Panc1 (cell line): ENCODE measurements at regions not wholly inside any gene's neighbourhood (a gene's known extent, or its start where the extent isn't known, plus 50 kb on each side); places are given as distances from the start of the nearest gene placed in this dataset.

ENCODE experiments used
- ATAC-seq: fragments of 200-7000 bp; cut with Tn5 transposase; 2 replicates; pipeline ENCODE4 v1.9.1; 2020; ENCODE audit warnings: mild to moderate bottlenecking, moderate library complexity
- BruUV-seq: library from RNA; stranded (reverse); fragments of 400-500 nt; replicated peaks from 2 replicates; lab custom pipeline; 2021; lab: Mats Ljungman, UMichigan
- CTCF ChIA-PET: fragments of 300-600 bp; sonication (Branson Sonifier 250); formaldehyde crosslinking; loops from one replicate; lab custom pipeline; 2022; ENCODE audit warnings: antibody characterized with exemption; lab: Charles Lee
- POLR2A ChIA-PET: fragments of 300-600 bp; sonication (Branson Sonifier 250); formaldehyde crosslinking; loops from one replicate; lab custom pipeline; 2022; ENCODE audit warnings: antibody characterized with exemption; lab: Charles Lee
- DNase-seq: peaks from one replicate; pipeline ENCODE4 v3.0.0-alpha.2; 2010; ENCODE audit warnings: low read depth, low spot score
- H3K27ac ChIP-seq: 2 replicates; pipeline ENCODE4 v1.5.1; 2011; ENCODE audit warnings: mild to moderate bottlenecking, low read length, inconsistent platforms
- H3K27me3 ChIP-seq: fragments of 200-500 bp; sonication (Bioruptor generic); 2 replicates; pipeline ENCODE4 v1.6.0; 2014; ENCODE audit warnings: low read length, inconsistent platforms; ENCODE audit not compliant: control insufficient read depth, insufficient read depth
- H3K36me3 ChIP-seq: fragments of 200-500 bp; sonication (Bioruptor generic); 2 replicates; pipeline ENCODE4 v1.5.1; 2014; ENCODE audit warnings: inconsistent platforms, mild to moderate bottlenecking, low read length, moderate library complexity; ENCODE audit not compliant: control insufficient read depth, insufficient read depth
- H3K4me1 ChIP-seq: 2 replicates; pipeline ENCODE4 v1.5.1; 2011; ENCODE audit warnings: inconsistent platforms, mild to moderate bottlenecking, low read length, moderate library complexity; ENCODE audit not compliant: control insufficient read depth, insufficient read depth
- H3K4me3 ChIP-seq, 2 experiments: 2 replicates each; pipeline ENCODE4 v1.5.1; 2011 to 2012; ENCODE audit warnings: low read depth in 2 of 2, low read length in 2 of 2, mild to moderate bottlenecking in 2 of 2, inconsistent platforms in 1 of 2, moderate library complexity in 1 of 2
- H3K9me3 ChIP-seq: fragments of 200-500 bp; sonication (Bioruptor generic); 2 replicates; pipeline ENCODE4 v1.5.1; 2014; ENCODE audit warnings: low read depth, mild to moderate bottlenecking, inconsistent platforms, low read length, moderate library complexity; ENCODE audit not compliant: control insufficient read depth, insufficient read depth
- CTCF ChIP-seq: fragments of 450-650 bp; IDR thresholded peaks from 2 replicates; pipeline ENCODE4 v1.5.1; 2017; ENCODE audit warnings: mild to moderate bottlenecking
- POLR2AphosphoS5 ChIP-seq: IDR thresholded peaks from 2 replicates; pipeline ENCODE4 v1.6.1; 2012; ENCODE audit warnings: mild to moderate bottlenecking, low read depth, low read length, moderate library complexity
- REST ChIP-seq, 2 experiments: IDR thresholded peaks; 2 replicates each; pipeline ENCODE4 v1.6.1; 2011 to 2012; ENCODE audit warnings: low read depth in 2 of 2, control low read depth in 1 of 2, low read length in 1 of 2, mild to moderate bottlenecking in 1 of 2, moderate library complexity in 1 of 2; ENCODE audit not compliant: insufficient read depth in 1 of 2
- SIN3A ChIP-seq: IDR thresholded peaks from 2 replicates; pipeline ENCODE4 v1.6.1; 2012; ENCODE audit warnings: low read depth, mild to moderate bottlenecking, low read length, moderate library complexity, borderline replicate concordance; ENCODE audit not compliant: insufficient read depth
- TCF7L2 ChIP-seq: IDR thresholded peaks from 2 replicates; pipeline ENCODE4 v1.6.1; 2011; ENCODE audit warnings: mild to moderate bottlenecking, low read depth, low read length, inconsistent platforms
- in situ Hi-C: cut with HindIII; loops from 2 replicates; pipeline ENCODE4 v1.10.0; 2016; ENCODE audit warnings: low sequenced_read_pairs, low pct_unique_long_range_greater_than_20kb
- intact Hi-C: fragments of 100-400 bp; cut with micrococcal nuclease; formaldehyde crosslinking; loops from one replicate; pipeline ENCODE4 v1.10.0; 2022; ENCODE audit not compliant: unreplicated experiment

- Histone ChIP-seq H3K4me3 (no peak overlapping the region), H3K9me3 (no peaks in the 10 kb centered on the region), H3K27me3 (peaks cover 3% of the 10 kb centered on the region; the same call in 1 of the 2 replicates), H3K27ac (no peak overlapping the region), H3K36me3 (no peaks in the 10 kb centered on the region), H3K4me1 (no peaks in the 10 kb centered on the region)
- ATAC-seq (no peak), DNase-seq (no peak)
- no TSS peak for BruUV-seq
- intact Hi-C loops = no loop called here
- TF ChIP-seq TCF7L2 (no peak), REST (IDR thresholded peaks at IDR 0.05; ENCODE audit: insufficient read depth in 1 of 2, low read depth in 2 of 2, low read length in 1 of 2) (no peak), SIN3A (no peak), CTCF (no peak), POLR2AphosphoS5 (no peak)
- in situ Hi-C loops = no loop called here
- POLR2A ChIA-PET = interaction anchor here (0.6 to 0.7 kb wide), 2 partner anchors 9 to 638 kb away, joined by 6 to 8 read pairs; no protein-coding TSS in a partner anchor
- CTCF ChIA-PET = no interaction called here
These were observed 165.9 kb upstream of the ATXN1 start for GRCh38 chr6:16927205-16927604.

GRCh38 chr6:16925461-16925860, 164.2 kb upstream of the ATXN1 start:
- Histone ChIP-seq H3K27me3 (no peaks in the 10 kb centered on the region; the same call in 1 of the 2 replicates), H3K9me3 (no peaks in the 10 kb centered on the region), H3K36me3 (no peaks in the 10 kb centered on the region), H3K4me1 (no peaks in the 10 kb centered on the region), H3K27ac (no peak overlapping the region), H3K4me3 (no peak overlapping the region)
- intact Hi-C loops = no loop called here
- in situ Hi-C loops = no loop called here
- no TSS peak for BruUV-seq
- DNase-seq (no peak), ATAC-seq (no peak)
- TF ChIP-seq REST (IDR thresholded peaks at IDR 0.05; ENCODE audit: insufficient read depth in 1 of 2, low read depth in 2 of 2, low read length in 1 of 2) (no peak), CTCF (no peak), SIN3A (no peak), POLR2AphosphoS5 (no peak), TCF7L2 (no peak)
- CTCF ChIA-PET = no interaction called here
- POLR2A ChIA-PET = no interaction called here
